Adrenal gland (tissue), 5 donors: ENCODE measurements at regions not wholly inside any gene's neighbourhood (a gene's known extent, or its start where the extent isn't known, plus 50 kb on each side); places are given as distances from the start of the nearest gene placed in this dataset.

Experiments
- POLR2A ChIP-seq, 2 donors: fragments of 450-650 bp; IDR thresholded peaks; one replicate each; pipeline ENCODE4 v1.6.1; 2017; ENCODE audit warnings: antibody characterized with exemption in 2 of 2, mild to moderate bottlenecking in 2 of 2, moderate library complexity in 1 of 2
- TF ChIP-seq, protein P1 (sequence below), 6 experiments: fragments of 450-650 bp in 4 of 6; fragments of 200-600 bp in 2 of 6; sonication (generic) in 1 of 6; IDR thresholded peaks; 1 replicate in 5 of 6; 2 replicates in 1 of 6; pipeline versions ENCODE4 v1.5.1 to v1.8.0; 2016 to 2021; ENCODE audit warnings: antibody characterized with exemption in 6 of 6, mild to moderate bottlenecking in 2 of 6, moderate library complexity in 1 of 6
- donor health status: DM: no; HTN: no; CAD: no.

DNA sequence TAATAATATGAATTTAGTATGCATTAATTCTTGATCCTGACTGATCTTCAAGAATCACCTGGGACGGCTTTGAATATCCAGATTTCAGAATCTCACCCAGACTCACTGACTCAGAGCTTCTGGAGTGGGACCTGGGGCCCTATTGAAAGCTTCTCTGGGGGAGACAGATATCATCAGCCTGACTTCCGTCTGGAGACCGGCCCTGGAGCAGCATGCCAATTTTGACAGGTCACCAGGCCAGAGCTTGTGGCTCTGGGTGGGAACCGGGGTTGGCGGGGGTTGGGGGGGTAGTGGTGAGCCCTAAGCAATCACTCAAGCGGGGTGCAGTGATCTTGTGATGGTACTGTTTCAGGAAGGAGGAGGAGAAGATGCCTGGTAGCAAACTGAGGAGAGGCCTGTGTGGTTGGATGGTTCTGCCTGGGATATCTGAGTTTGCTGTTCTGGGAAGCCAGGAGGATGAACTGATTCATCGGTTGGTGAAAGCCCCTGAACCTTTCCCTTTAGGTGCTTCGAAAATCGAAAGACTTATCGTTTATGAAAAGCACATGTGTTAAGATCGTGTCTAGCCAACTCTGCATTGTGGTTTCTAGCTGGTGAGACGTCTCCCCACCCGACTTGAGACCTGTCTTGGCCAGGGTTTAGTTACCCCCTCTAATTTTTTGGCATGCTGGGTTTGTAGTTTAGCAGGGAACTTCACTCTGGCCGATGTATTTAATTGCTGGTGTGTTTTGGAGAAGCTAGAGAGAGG is 263.9 kb upstream of the C2CD4B start:
- TF ChIP-seq, protein P1, sequence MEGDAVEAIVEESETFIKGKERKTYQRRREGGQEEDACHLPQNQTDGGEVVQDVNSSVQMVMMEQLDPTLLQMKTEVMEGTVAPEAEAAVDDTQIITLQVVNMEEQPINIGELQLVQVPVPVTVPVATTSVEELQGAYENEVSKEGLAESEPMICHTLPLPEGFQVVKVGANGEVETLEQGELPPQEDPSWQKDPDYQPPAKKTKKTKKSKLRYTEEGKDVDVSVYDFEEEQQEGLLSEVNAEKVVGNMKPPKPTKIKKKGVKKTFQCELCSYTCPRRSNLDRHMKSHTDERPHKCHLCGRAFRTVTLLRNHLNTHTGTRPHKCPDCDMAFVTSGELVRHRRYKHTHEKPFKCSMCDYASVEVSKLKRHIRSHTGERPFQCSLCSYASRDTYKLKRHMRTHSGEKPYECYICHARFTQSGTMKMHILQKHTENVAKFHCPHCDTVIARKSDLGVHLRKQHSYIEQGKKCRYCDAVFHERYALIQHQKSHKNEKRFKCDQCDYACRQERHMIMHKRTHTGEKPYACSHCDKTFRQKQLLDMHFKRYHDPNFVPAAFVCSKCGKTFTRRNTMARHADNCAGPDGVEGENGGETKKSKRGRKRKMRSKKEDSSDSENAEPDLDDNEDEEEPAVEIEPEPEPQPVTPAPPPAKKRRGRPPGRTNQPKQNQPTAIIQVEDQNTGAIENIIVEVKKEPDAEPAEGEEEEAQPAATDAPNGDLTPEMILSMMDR (IDR thresholded peaks at IDR 0.05): no peak
- no peak for TF ChIP-seq POLR2A (IDR thresholded peaks at IDR 0.05)
